Vagina (tissue), 2 donors: ENCODE measurements at regions not wholly inside any gene's neighbourhood (a gene's known extent, or its start where the extent isn't known, plus 50 kb on each side); places are given as distances from the start of the nearest gene placed in this dataset.
"Not testable (repeated sequence)": the region's sequence is repeated elsewhere in the genome, so short reads cannot be mapped to it uniquely, and the experiment has no call there.

Experiments
- DNase-seq, 2 donors: peaks; one replicate each; pipeline ENCODE4 v3.0.0-alpha.2; 2017; ENCODE audit errors: extremely low spot score in 2 of 2
- H3K27ac ChIP-seq: fragments of 200-600 bp; sonication (generic); one replicate; pipeline ENCODE4 v1.5.1; 2019
- H3K27me3 ChIP-seq: fragments of 200-600 bp; sonication (generic); one replicate; pipeline ENCODE4 v1.5.1; 2019
- H3K36me3 ChIP-seq, 2 donors: fragments of 200-600 bp; sonication (generic); one replicate each; pipeline ENCODE4 v1.5.1; 2017 to 2019
- H3K4me1 ChIP-seq: fragments of 200-600 bp; sonication (generic); one replicate; pipeline ENCODE4 v1.5.1; 2019
- H3K4me3 ChIP-seq, 2 donors: fragments of 200-600 bp; sonication (generic); 1 replicate in 1 of 2; 2 replicates in 1 of 2; pipeline ENCODE4 v1.5.1; 2016 to 2019
- H3K9me3 ChIP-seq: fragments of 200-600 bp; sonication (generic); one replicate; pipeline ENCODE4 v1.5.1; 2019
- POLR2A ChIP-seq, 2 donors: fragments of 450-650 bp; IDR thresholded peaks; one replicate each; pipeline ENCODE4 v1.6.1; 2017; ENCODE audit warnings: antibody characterized with exemption in 2 of 2, mild to moderate bottlenecking in 2 of 2, moderate library complexity in 2 of 2
- POLR2AphosphoS5 ChIP-seq, 2 donors: sonication (generic); formaldehyde crosslinking; IDR thresholded peaks; one replicate each; pipeline ENCODE4 v1.9.0; 2017; ENCODE audit warnings: antibody characterized with exemption in 2 of 2, mild to moderate bottlenecking in 2 of 2, low read depth in 1 of 2; ENCODE audit not compliant: insufficient read depth in 1 of 2
- intact Hi-C: fragments of 100-400 bp; cut with DNase I; formaldehyde crosslinking; loops from one replicate; pipeline ENCODE4 v1.15.1; 2023
- TF ChIP-seq, protein P1 (sequence below), 3 experiments: fragments of 450-650 bp in 2 of 3; fragments of 200-600 bp in 1 of 3; sonication (generic) in 1 of 3; IDR thresholded peaks; one replicate each; pipeline ENCODE4 v1.5.1; 2017 to 2019; ENCODE audit warnings: antibody characterized with exemption in 3 of 3, mild to moderate bottlenecking in 2 of 3, moderate library complexity in 2 of 3

DNA sequence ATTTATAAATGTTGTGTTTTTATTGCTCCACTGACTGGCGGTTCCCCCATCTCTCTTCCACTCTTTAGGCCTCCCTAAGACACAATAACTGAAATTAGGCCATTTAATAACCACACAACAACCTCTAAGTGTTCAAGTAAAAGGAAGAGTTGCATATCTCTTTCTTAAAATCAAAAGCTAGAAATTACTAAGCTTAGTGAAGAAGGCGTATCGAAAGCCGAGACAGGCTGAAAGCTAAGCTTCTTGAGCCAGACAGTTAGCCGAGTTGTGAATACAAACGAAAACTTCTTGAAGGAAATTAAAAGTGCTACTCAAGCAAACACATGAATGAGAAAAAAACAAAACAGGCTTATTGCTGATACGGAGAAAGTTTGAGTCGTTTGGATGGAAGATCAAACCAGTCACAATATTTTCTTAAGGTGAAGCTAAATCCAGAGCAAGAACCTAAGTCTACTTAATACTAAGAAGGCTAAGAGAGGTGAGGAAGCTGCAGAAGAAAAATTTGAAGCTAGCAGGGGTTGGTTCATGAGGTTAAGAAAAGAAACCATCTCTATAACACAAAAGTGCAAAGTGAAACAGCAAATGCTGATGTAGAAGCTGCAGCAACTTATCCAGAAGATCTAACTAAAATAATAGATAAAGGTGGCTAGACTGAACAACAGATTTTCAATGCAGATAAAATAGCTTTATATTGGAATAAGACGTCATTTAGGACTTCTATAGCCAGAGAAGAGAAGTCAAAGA is 194.0 kb upstream of the TTC29 start:
- intact Hi-C loops = no loop called here
- TF ChIP-seq POLR2AphosphoS5 (IDR thresholded peaks at IDR 0.05; ENCODE audit: insufficient read depth in 1 of 2, low read depth in 1 of 2) = no peak
- TF ChIP-seq, protein P1, sequence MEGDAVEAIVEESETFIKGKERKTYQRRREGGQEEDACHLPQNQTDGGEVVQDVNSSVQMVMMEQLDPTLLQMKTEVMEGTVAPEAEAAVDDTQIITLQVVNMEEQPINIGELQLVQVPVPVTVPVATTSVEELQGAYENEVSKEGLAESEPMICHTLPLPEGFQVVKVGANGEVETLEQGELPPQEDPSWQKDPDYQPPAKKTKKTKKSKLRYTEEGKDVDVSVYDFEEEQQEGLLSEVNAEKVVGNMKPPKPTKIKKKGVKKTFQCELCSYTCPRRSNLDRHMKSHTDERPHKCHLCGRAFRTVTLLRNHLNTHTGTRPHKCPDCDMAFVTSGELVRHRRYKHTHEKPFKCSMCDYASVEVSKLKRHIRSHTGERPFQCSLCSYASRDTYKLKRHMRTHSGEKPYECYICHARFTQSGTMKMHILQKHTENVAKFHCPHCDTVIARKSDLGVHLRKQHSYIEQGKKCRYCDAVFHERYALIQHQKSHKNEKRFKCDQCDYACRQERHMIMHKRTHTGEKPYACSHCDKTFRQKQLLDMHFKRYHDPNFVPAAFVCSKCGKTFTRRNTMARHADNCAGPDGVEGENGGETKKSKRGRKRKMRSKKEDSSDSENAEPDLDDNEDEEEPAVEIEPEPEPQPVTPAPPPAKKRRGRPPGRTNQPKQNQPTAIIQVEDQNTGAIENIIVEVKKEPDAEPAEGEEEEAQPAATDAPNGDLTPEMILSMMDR (IDR thresholded peaks at IDR 0.05) = no peak
- no peak for TF ChIP-seq POLR2A (IDR thresholded peaks at IDR 0.05)
- Histone ChIP-seq H3K27ac (no peak overlapping the region), H3K36me3 (no peaks in the 10 kb centered on the region), H3K27me3 (no peaks in the 10 kb centered on the region), H3K4me3 (no peak overlapping the region), H3K4me1 (no peaks in the 10 kb centered on the region), H3K9me3 (no peaks in the 10 kb centered on the region)
- no peak for DNase-seq

DNA sequence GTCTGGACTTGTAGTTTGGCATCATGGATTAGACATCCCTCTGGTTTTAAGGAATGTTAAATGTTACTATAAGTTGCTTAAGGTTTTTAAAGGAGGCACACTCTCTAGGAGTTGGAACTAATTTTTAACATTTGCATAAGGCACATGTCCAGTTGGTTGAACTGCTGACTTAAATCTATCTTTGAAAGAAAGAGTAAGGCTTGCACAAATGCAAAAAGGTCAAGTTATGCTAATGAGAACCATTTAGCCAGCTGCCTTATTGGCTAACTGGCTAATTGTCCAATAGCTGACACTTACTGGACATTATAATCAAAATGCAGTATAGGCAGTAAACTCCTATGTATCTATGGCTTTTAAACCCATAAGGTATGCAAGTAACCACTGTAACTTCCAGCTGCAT is 206.1 kb upstream of the TTC29 start:
- H3K27ac ChIP-seq = no peak overlapping the region
- no peak for TF ChIP-seq POLR2AphosphoS5 (IDR thresholded peaks at IDR 0.05; ENCODE audit: insufficient read depth in 1 of 2, low read depth in 1 of 2)
- no peaks in the 10 kb centered on the region for H3K9me3 ChIP-seq
- no peaks in the 10 kb centered on the region for H3K36me3 ChIP-seq
- no peak for DNase-seq
- H3K27me3 ChIP-seq = no peaks in the 10 kb centered on the region
- H3K4me3 ChIP-seq = no peak overlapping the region
- intact Hi-C loops = no loop called here
- no peaks in the 10 kb centered on the region for H3K4me1 ChIP-seq

DNA sequence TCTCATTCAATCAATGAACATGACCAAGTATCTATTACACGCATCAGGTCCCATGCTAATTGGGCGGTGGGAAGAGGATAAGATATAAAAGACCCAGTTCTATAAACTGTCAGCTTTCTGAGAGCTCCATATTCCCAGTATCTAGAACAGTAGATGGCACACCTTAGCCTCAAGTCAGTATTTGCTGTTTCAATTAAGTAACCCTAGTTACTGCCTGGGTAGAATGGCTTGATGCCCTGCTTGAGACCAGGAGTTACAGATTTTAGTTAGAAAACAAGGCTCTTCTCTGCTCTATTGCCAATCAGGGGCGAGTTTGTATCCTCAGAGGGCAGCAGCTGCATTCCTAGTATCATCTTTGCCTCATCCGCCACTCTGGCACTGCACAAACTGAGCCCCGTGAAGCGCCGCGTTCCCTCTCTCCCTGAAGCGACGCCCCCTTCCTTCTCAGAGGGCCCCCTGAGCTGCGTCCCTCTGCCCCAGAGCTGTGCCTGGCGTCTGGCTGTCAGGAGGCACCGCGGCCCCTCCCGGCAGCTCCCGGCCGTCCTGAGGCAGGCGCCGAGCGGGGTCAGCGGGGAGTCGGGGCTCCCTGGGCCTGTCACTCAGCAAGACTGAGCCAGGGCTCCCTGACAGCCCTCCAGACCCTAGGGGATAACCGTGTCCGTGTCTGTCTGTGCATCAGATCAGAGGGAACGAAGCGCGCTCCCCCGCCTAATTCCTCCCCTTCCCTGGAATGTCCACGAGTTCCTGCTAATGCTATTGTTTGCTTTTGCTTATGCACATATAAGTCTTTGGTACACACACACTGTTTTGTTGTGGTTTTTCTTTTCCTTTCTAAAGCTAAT is 212.4 kb upstream of the TTC29 start:
- intact Hi-C loops = no loop called here

DNA sequence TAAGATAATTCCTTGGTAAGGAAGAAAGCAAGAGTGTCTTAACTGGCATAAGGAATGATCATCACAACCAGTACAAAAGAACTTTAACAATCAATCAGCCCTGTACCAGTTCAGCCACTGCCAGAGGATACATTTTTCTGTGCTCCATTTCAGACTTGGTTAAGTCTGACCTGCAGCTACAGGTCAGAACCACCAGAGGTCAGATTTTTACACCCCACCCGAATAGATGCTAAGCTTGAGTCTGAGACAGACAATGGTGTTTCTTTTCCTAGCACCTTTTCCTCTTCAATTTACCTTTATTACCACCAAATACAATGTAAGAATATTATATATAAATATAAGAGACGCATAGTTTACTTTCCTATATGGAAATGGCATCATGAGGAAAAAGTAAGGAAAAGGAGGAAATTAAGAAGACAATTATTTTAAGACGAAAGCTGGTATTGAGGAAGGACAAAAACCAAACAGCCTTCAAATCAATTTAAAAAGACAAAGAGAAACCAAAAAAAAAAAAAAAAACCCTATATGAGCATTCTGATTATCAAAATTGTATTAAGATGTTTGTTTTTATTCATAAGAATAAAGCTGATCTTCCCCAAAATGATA is 215.3 kb upstream of the TTC29 start:
- no peak overlapping the region for H3K27ac ChIP-seq
- H3K36me3 ChIP-seq = no peaks in the 10 kb centered on the region
- DNase-seq = no peak
- peaks cover 11% of the 10 kb centered on the region for H3K4me1 ChIP-seq
- no peak overlapping the region for H3K4me3 ChIP-seq
- H3K9me3 ChIP-seq = no peaks in the 10 kb centered on the region
- H3K27me3 ChIP-seq = no peaks in the 10 kb centered on the region
- TF ChIP-seq POLR2AphosphoS5 (IDR thresholded peaks at IDR 0.05; ENCODE audit: insufficient read depth in 1 of 2, low read depth in 1 of 2) = no peak
- TF ChIP-seq, protein P1 (IDR thresholded peaks at IDR 0.05) = peak; percentile 52 to 77 (median 73)
- intact Hi-C loops = no loop called here

More for the DNA sequence above, 212.4 kb upstream of the TTC29 start:
- H3K27ac ChIP-seq = peak overlapping the region; percentile 75
- peak overlapping the region; percentile 39 to 49 for H3K4me3 ChIP-seq
- H3K4me1 ChIP-seq = peaks cover 11% of the 10 kb centered on the region
- H3K27me3 ChIP-seq = no peaks in the 10 kb centered on the region
- DNase-seq = no peak
- no peaks in the 10 kb centered on the region for H3K9me3 ChIP-seq
- H3K36me3 ChIP-seq = no peaks in the 10 kb centered on the region
- peak in 1 of 2 donors; percentile 37 for TF ChIP-seq POLR2AphosphoS5 (IDR thresholded peaks at IDR 0.05; ENCODE audit: insufficient read depth in 1 of 2, low read depth in 1 of 2)
- TF ChIP-seq POLR2A (IDR thresholded peaks at IDR 0.05) = no peak

DNA sequence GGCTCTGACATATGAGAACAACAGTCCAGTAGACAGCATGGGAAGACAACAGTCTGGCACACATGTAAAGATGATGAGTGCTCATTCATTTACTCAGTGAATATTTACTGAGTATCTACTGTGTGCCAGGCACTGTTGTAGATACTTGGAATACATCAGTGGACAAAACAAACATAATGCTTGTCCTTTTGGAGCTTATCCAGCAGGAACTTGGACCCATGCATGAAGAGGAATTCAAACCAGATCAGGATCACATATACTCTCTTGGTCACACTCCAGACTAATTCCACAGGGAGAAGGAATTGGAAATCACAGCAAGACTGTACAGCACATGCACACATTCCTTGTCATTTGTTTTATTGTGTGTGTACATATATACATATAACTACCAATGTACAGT is 217.6 kb upstream of the TTC29 start:
- Histone ChIP-seq H3K27me3 (no peaks in the 10 kb centered on the region), H3K4me3 (no peak overlapping the region), H3K4me1 (peaks cover 2% of the 10 kb centered on the region), H3K9me3 (no peaks in the 10 kb centered on the region), H3K36me3 (no peaks in the 10 kb centered on the region), H3K27ac (no peak overlapping the region)
- no peak for DNase-seq
- intact Hi-C loops = no loop called here
- TF ChIP-seq POLR2AphosphoS5 (IDR thresholded peaks at IDR 0.05; ENCODE audit: insufficient read depth in 1 of 2, low read depth in 1 of 2) = no peak
- TF ChIP-seq, protein P1 (IDR thresholded peaks at IDR 0.05) = no peak
- TF ChIP-seq POLR2A (IDR thresholded peaks at IDR 0.05) = no peak

DNA sequence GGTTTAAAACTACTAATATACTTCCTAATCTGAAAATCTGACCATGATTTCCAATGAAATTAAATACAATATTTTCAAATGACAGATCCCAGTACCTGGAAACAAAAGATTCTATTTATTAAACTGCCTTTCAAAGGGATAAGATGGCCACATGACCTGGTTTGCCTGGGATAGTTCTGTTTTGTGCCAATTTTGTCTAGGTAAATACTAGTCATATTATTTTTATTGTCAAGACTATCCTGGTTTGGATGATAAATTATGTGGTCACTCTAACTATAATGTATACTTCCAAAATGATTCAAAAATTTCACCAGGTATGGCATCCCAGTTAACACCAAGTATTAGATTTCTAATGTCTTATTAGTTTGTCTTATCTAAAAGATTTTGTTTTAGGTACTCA is 222.5 kb upstream of the TTC29 start:
- H3K4me1 ChIP-seq, H3K4me3 ChIP-seq, H3K27me3 ChIP-seq, H3K27ac ChIP-seq, H3K9me3 ChIP-seq, H3K36me3 ChIP-seq, DNase-seq, intact Hi-C loops: not testable (repeated sequence)
